ENCODE measurements at regions not wholly inside any gene's neighbourhood (a gene's known extent, or its start where the extent isn't known, plus 50 kb on each side); places are given as distances from the start of the nearest gene placed in this dataset.

GRCh38 chr20:19834287-19834686 lies 76.2 kb downstream of the RIN2 start:
- TF ChIP-seq CTCF (IDR thresholded peaks at IDR 0.05; ENCODE audit: borderline replicate concordance, extremely low read depth, low read length, poor library complexity, severe bottlenecking) (no peak), EZH2 (IDR thresholded peaks at IDR 0.05; ENCODE audit: borderline replicate concordance, low read depth, low read length, severe bottlenecking) (no peak)

All from DND-41 (cell line).